ENCODE measurements at regions not wholly inside any gene's neighbourhood (a gene's known extent, or its start where the extent isn't known, plus 50 kb on each side); places are given as distances from the start of the nearest gene placed in this dataset.

GRCh38 chr7:155925682-155926081, 113.4 kb upstream of the SHH start:
- TF ChIP-seq CTCF (IDR thresholded peaks at IDR 0.05; ENCODE audit: insufficient read depth, low read length, poor library complexity, severe bottlenecking) (no peak), EZH2phosphoT487 (conservative IDR thresholded peaks at IDR 0.05; ENCODE audit: low read length) (no peak)
